ENCODE measurements at regions not wholly inside any gene's neighbourhood (a gene's known extent, or its start where the extent isn't known, plus 50 kb on each side); places are given as distances from the start of the nearest gene placed in this dataset.

GRCh38 chr4:54176202-54176601, 52.9 kb upstream of the PDGFRA start:
- TF ChIP-seq CTCF (tag by site-specific recombination; IDR thresholded peaks at IDR 0.05): no peak
- no peak for TF ChIP-seq ZNF416 (tag by site-specific recombination; IDR thresholded peaks at IDR 0.05)
- TF ChIP-seq, protein P1, sequence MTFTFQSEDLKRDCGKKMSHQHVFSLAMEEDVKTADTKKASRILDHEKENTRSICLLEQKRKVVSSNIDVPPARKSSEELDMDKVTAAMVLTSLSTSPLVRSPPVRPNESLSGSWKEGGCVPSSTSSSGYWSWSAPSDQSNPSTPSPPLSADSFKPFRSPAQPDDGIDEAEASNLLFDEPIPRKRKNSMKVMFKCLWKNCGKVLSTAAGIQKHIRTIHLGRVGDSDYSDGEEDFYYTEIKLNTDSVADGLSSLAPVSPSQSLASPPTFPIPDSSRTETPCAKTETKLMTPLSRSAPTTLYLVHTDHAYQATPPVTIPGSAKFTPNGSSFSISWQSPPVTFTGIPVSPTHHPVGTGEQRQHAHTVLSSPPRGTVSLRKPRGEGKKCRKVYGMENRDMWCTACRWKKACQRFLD (tag by site-specific recombination; IDR thresholded peaks at IDR 0.05): no peak
- TF ChIP-seq, protein P2, sequence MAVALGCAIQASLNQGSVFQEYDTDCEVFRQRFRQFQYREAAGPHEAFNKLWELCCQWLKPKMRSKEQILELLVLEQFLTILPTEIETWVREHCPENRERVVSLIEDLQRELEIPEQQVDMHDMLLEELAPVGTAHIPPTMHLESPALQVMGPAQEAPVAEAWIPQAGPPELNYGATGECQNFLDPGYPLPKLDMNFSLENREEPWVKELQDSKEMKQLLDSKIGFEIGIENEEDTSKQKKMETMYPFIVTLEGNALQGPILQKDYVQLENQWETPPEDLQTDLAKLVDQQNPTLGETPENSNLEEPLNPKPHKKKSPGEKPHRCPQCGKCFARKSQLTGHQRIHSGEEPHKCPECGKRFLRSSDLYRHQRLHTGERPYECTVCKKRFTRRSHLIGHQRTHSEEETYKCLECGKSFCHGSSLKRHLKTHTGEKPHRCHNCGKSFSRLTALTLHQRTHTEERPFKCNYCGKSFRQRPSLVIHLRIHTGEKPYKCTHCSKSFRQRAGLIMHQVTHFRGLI (tag by site-specific recombination; IDR thresholded peaks at IDR 0.05): no peak
- no peak for TF ChIP-seq ZBTB26 (tag by site-specific recombination; optimal IDR thresholded peaks at IDR 0.05)
- TF ChIP-seq ZNF23 (tag by site-specific recombination; IDR thresholded peaks at IDR 0.05; ENCODE audit: borderline replicate concordance): no peak
- TF ChIP-seq ZNF114 (tag by site-specific recombination; IDR thresholded peaks at IDR 0.05): no peak
